ENCODE measurements at regions not wholly inside any gene's neighbourhood (a gene's known extent, or its start where the extent isn't known, plus 50 kb on each side); places are given as distances from the start of the nearest gene placed in this dataset.

GRCh38 chr11:44483919-44484610 lies 81.4 kb upstream of the CD82 start:
- Histone ChIP-seq H3F3A (ENCODE audit: control insufficient read depth, insufficient read depth) (no peaks in the 10 kb centered on the region), H3K9me3 (ENCODE audit: control insufficient read depth, insufficient read depth, low read length) (no peaks in the 10 kb centered on the region), H3K79me2 (ENCODE audit: control insufficient read depth, low read length) (no peaks in the 10 kb centered on the region), H3K9me2 (replicated peaks; ENCODE audit: control insufficient read depth, low read length) (no peaks in the 10 kb centered on the region), H3K36me3 (ENCODE audit: control insufficient read depth, low read length) (no peaks in the 10 kb centered on the region), H3K27me3 (ENCODE audit: control insufficient read depth, low read length) (no peaks in the 10 kb centered on the region), H3K4me2 (ENCODE audit: low read length) (no peak overlapping the region), H3K27ac (ENCODE audit: low read depth, low read length) (no peak overlapping the region), H4K20me1 (ENCODE audit: control insufficient read depth, insufficient read depth, low read depth, low read length) (no peaks in the 10 kb centered on the region), H3K4me3 (ENCODE audit: low read length) (no peak overlapping the region), H3K4me1 (ENCODE audit: control insufficient read depth, low read length) (no peaks in the 10 kb centered on the region)
- TF ChIP-seq, protein P1, sequence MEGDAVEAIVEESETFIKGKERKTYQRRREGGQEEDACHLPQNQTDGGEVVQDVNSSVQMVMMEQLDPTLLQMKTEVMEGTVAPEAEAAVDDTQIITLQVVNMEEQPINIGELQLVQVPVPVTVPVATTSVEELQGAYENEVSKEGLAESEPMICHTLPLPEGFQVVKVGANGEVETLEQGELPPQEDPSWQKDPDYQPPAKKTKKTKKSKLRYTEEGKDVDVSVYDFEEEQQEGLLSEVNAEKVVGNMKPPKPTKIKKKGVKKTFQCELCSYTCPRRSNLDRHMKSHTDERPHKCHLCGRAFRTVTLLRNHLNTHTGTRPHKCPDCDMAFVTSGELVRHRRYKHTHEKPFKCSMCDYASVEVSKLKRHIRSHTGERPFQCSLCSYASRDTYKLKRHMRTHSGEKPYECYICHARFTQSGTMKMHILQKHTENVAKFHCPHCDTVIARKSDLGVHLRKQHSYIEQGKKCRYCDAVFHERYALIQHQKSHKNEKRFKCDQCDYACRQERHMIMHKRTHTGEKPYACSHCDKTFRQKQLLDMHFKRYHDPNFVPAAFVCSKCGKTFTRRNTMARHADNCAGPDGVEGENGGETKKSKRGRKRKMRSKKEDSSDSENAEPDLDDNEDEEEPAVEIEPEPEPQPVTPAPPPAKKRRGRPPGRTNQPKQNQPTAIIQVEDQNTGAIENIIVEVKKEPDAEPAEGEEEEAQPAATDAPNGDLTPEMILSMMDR (IDR thresholded peaks at IDR 0.05; ENCODE audit: low read depth, low read length, poor library complexity, severe bottlenecking) = peak; percentile 27
- no peak for TF ChIP-seq EZH2phosphoT487 (IDR thresholded peaks at IDR 0.05; ENCODE audit: borderline replicate concordance, low read length)

GRCh38 chr11:44488165-44488965 lies 77.1 kb upstream of the CD82 start:
- TF ChIP-seq EZH2phosphoT487 (IDR thresholded peaks at IDR 0.05; ENCODE audit: borderline replicate concordance, low read length) = no peak
- TF ChIP-seq, protein P1 (IDR thresholded peaks at IDR 0.05; ENCODE audit: low read depth, low read length, poor library complexity, severe bottlenecking) = no peak
- Histone ChIP-seq H3K4me2 (ENCODE audit: low read length) (no peak overlapping the region), H3F3A (ENCODE audit: control insufficient read depth, insufficient read depth) (no peaks in the 10 kb centered on the region), H3K27me3 (ENCODE audit: control insufficient read depth, low read length) (peaks cover 4% of the 10 kb centered on the region; the same call in 1 of the 2 replicates), H3K79me2 (ENCODE audit: control insufficient read depth, low read length) (no peaks in the 10 kb centered on the region), H3K9me2 (replicated peaks; ENCODE audit: control insufficient read depth, low read length) (no peaks in the 10 kb centered on the region), H3K27ac (ENCODE audit: low read depth, low read length) (no peak overlapping the region), H3K4me3 (ENCODE audit: low read length) (no peak overlapping the region), H4K20me1 (ENCODE audit: control insufficient read depth, insufficient read depth, low read depth, low read length) (no peaks in the 10 kb centered on the region), H3K9me3 (ENCODE audit: control insufficient read depth, insufficient read depth, low read length) (no peaks in the 10 kb centered on the region), H3K36me3 (ENCODE audit: control insufficient read depth, low read length) (no peaks in the 10 kb centered on the region), H3K4me1 (ENCODE audit: control insufficient read depth, low read length) (no peaks in the 10 kb centered on the region)

DNA sequence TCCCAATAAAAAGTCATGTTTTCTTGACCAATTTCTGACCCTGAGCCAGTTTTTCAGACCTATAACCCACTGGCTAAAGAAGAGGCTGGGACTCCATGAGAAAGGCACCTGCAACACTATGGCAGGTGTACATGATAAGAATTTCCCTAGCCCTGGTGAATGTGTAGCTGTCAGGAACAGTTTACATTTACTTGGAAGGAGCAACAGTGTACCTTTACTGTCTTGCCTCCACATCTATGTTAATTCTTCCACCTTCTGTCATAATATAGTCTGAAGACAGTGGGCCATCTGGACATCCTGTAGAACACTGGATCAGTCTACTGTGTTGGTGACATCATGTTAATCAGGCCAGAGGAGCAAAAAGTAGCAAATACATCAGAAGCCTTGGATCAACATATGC lies 72.1 kb upstream of the CD82 start:
- H3K27me3 ChIP-seq (ENCODE audit: control insufficient read depth, low read length) = peaks cover 4% of the 10 kb centered on the region
- no peaks in the 10 kb centered on the region for H3K4me1 ChIP-seq (ENCODE audit: control insufficient read depth, low read length)
- no peaks in the 10 kb centered on the region for H3K36me3 ChIP-seq (ENCODE audit: control insufficient read depth, low read length)
- no peaks in the 10 kb centered on the region for H4K20me1 ChIP-seq (ENCODE audit: control insufficient read depth, insufficient read depth, low read depth, low read length)
- TF ChIP-seq EZH2phosphoT487 (IDR thresholded peaks at IDR 0.05; ENCODE audit: borderline replicate concordance, low read length) = no peak
- TF ChIP-seq, protein P1 (IDR thresholded peaks at IDR 0.05; ENCODE audit: low read depth, low read length, poor library complexity, severe bottlenecking) = no peak
- H3K4me2 ChIP-seq (ENCODE audit: low read length) = no peak overlapping the region
- H3F3A ChIP-seq (ENCODE audit: control insufficient read depth, insufficient read depth) = no peaks in the 10 kb centered on the region
- H3K9me3 ChIP-seq (ENCODE audit: control insufficient read depth, insufficient read depth, low read length) = no peaks in the 10 kb centered on the region
- no peaks in the 10 kb centered on the region for H3K9me2 ChIP-seq (replicated peaks; ENCODE audit: control insufficient read depth, low read length)
- no peak overlapping the region for H3K27ac ChIP-seq (ENCODE audit: low read depth, low read length)
- no peak overlapping the region for H3K4me3 ChIP-seq (ENCODE audit: low read length)
- no peaks in the 10 kb centered on the region for H3K79me2 ChIP-seq (ENCODE audit: control insufficient read depth, low read length)
